HCT116 (cell line): ENCODE measurements at regions not wholly inside any gene's neighbourhood (a gene's known extent, or its start where the extent isn't known, plus 50 kb on each side); places are given as distances from the start of the nearest gene placed in this dataset.

Experiments
- EZH2 ChIP-seq: fragments of 200-600 bp; sonication (generic); IDR thresholded peaks from 2 replicates; pipeline ENCODE4 v1.6.1; 2017; ENCODE audit warnings: antibody characterized with exemption, mixed run types
- TF ChIP-seq, protein P1 (sequence below): IDR thresholded peaks from 2 replicates; pipeline ENCODE4 v1.6.1; 2012; ENCODE audit warnings: low read depth

DNA sequence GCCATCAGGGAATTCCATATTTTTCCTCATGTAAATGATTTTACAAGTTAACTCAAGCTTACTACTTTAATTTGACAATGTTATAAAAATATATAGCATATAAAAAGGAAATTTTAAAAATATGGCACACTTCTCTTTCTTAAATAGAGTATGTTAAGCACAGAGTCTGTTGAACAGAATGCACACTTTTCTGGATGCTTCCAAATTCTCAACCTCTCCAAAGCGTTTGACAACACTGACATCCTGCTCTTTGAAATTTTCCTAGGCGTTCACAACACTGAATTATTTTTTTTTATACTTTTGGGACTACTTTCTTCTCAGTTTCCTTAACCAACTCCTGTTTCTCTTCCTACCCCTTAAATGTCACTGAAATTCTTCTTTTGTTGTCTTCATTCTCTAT is 117.8 kb upstream of the PLXNA2 start:
- TF ChIP-seq, protein P1, sequence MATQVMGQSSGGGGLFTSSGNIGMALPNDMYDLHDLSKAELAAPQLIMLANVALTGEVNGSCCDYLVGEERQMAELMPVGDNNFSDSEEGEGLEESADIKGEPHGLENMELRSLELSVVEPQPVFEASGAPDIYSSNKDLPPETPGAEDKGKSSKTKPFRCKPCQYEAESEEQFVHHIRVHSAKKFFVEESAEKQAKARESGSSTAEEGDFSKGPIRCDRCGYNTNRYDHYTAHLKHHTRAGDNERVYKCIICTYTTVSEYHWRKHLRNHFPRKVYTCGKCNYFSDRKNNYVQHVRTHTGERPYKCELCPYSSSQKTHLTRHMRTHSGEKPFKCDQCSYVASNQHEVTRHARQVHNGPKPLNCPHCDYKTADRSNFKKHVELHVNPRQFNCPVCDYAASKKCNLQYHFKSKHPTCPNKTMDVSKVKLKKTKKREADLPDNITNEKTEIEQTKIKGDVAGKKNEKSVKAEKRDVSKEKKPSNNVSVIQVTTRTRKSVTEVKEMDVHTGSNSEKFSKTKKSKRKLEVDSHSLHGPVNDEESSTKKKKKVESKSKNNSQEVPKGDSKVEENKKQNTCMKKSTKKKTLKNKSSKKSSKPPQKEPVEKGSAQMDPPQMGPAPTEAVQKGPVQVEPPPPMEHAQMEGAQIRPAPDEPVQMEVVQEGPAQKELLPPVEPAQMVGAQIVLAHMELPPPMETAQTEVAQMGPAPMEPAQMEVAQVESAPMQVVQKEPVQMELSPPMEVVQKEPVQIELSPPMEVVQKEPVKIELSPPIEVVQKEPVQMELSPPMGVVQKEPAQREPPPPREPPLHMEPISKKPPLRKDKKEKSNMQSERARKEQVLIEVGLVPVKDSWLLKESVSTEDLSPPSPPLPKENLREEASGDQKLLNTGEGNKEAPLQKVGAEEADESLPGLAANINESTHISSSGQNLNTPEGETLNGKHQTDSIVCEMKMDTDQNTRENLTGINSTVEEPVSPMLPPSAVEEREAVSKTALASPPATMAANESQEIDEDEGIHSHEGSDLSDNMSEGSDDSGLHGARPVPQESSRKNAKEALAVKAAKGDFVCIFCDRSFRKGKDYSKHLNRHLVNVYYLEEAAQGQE: no peak
- TF ChIP-seq EZH2: no peak
